ENCODE measurements at regions not wholly inside any gene's neighbourhood (a gene's known extent, or its start where the extent isn't known, plus 50 kb on each side); places are given as distances from the start of the nearest gene placed in this dataset.

- TF ChIP-seq CTCF (conservative IDR thresholded peaks at IDR 0.05 in 1 of 2, IDR thresholded peaks at IDR 0.05 in 1 of 2; ENCODE audit: extremely low read depth in 1 of 2, insufficient read depth in 1 of 2, low read depth in 1 of 2, low read length in 2 of 2) (no peak), EZH2 (IDR thresholded peaks at IDR 0.05; ENCODE audit: borderline replicate concordance, low read length) (no peak)
Measured at GRCh38 chr6:102407886-102408741, 1014.6 kb downstream of the GRIK2 start.
